Left colon (tissue), 2 donors: ENCODE measurements at regions not wholly inside any gene's neighbourhood (a gene's known extent, or its start where the extent isn't known, plus 50 kb on each side); places are given as distances from the start of the nearest gene placed in this dataset.

Experiments used
- ATAC-seq: fragments of 200-7000 bp; cut with Tn5 transposase; one replicate; pipeline ENCODE4 v1.9.1; 2020; ENCODE audit warnings: mild to moderate bottlenecking, moderate library complexity
- DNase-seq, 2 donors: peaks; one replicate each; pipeline ENCODE4 v3.0.0-alpha.2; 2020
- intact Hi-C, 2 donors: fragments of 100-400 bp; cut with DNase I in 1 of 2; cut with micrococcal nuclease in 1 of 2; formaldehyde crosslinking; loops; one replicate each; pipeline versions ENCODE4 v1.11.2 to v1.14.0; 2022; cut with DNase I, micrococcal nuclease
- donor health status: DM: no; HTN: no; CAD: no.
- donor health status: DM: yes; HTN: yes; CAD: no.

GRCh38 chr4:137668885-137669545 is 136.7 kb upstream of the PCDH18 start:
- no peak for DNase-seq
- intact Hi-C loops, result no loop called here
- no peak for ATAC-seq

- DNase-seq (no peak), ATAC-seq (no peak)
- intact Hi-C loops, result no loop called here
These were observed 132.1 kb upstream of the PCDH18 start for GRCh38 chr4:137664416-137664815.

- no peak for DNase-seq
- intact Hi-C loops, result no loop called here
- no peak for ATAC-seq
These were observed 131.7 kb upstream of the PCDH18 start for GRCh38 chr4:137664046-137664387.

- intact Hi-C loops, result no loop called here
- no peak for ATAC-seq
- DNase-seq, result no peak
These were observed 131.2 kb upstream of the PCDH18 start for GRCh38 chr4:137663251-137664045.

GRCh38 chr4:137661693-137662092 is 129.4 kb upstream of the PCDH18 start:
- DNase-seq, result no peak
- intact Hi-C loops, result no loop called here
- no peak for ATAC-seq

GRCh38 chr4:137660211-137660610 is 127.9 kb upstream of the PCDH18 start:
- intact Hi-C loops, result no loop called here
- ATAC-seq (no peak), DNase-seq (no peak)

GRCh38 chr4:137659431-137659830 is 127.1 kb upstream of the PCDH18 start:
- no peak for ATAC-seq
- intact Hi-C loops, result no loop called here
- DNase-seq, result no peak

- no peak for ATAC-seq
- intact Hi-C loops, result no loop called here
- no peak for DNase-seq
These were observed 124.4 kb upstream of the PCDH18 start for GRCh38 chr4:137656661-137657060.

GRCh38 chr4:137655302-137655701 is 123.0 kb upstream of the PCDH18 start:
- intact Hi-C loops, result no loop called here
- DNase-seq (no peak), ATAC-seq (no peak)

- intact Hi-C loops, result no loop called here
- ATAC-seq (no peak), DNase-seq (no peak)
These were observed 118.8 kb upstream of the PCDH18 start for GRCh38 chr4:137651128-137651527.

GRCh38 chr4:137649711-137650450 is 117.6 kb upstream of the PCDH18 start:
- intact Hi-C loops, result no loop called here
- ATAC-seq (no peak), DNase-seq (no peak)

GRCh38 chr4:137648531-137648930 is 116.2 kb upstream of the PCDH18 start:
- no peak for ATAC-seq
- DNase-seq, result no peak
- intact Hi-C loops, result no loop called here

- ATAC-seq (no peak), DNase-seq (no peak)
- intact Hi-C loops, result no loop called here
These were observed 115.1 kb upstream of the PCDH18 start for GRCh38 chr4:137647375-137647774.

GRCh38 chr4:137644201-137644600 is 111.9 kb upstream of the PCDH18 start:
- intact Hi-C loops, result no loop called here
- DNase-seq, result no peak
- no peak for ATAC-seq

GRCh38 chr4:137641544-137641943 is 109.2 kb upstream of the PCDH18 start:
- intact Hi-C loops, result no loop called here
- DNase-seq (no peak), ATAC-seq (no peak)

- intact Hi-C loops, result no loop called here
- DNase-seq, result no peak
- no peak for ATAC-seq
These were observed 108.5 kb upstream of the PCDH18 start for GRCh38 chr4:137640838-137641158.

- ATAC-seq, result no peak
- intact Hi-C loops, result no loop called here
- no peak for DNase-seq
These were observed 108.0 kb upstream of the PCDH18 start for GRCh38 chr4:137640156-137640837.

GRCh38 chr4:137638934-137639333 is 106.6 kb upstream of the PCDH18 start:
- DNase-seq, result no peak
- no peak for ATAC-seq
- intact Hi-C loops, result no loop called here

GRCh38 chr4:137635601-137636000 is 103.3 kb upstream of the PCDH18 start:
- DNase-seq (no peak), ATAC-seq (no peak)
- intact Hi-C loops, result no loop called here

- intact Hi-C loops, result no loop called here
- no peak for ATAC-seq
- DNase-seq, result no peak
These were observed 102.8 kb upstream of the PCDH18 start for GRCh38 chr4:137635108-137635507.
